AG09319 (cell line): ENCODE measurements at regions not wholly inside any gene's neighbourhood (a gene's known extent, or its start where the extent isn't known, plus 50 kb on each side); places are given as distances from the start of the nearest gene placed in this dataset.
"Not testable (repeated sequence)": the region's sequence is repeated elsewhere in the genome, so short reads cannot be mapped to it uniquely, and the experiment has no call there.

Experiments
- DNase-seq: peaks from one replicate; pipeline ENCODE4 v3.0.0-alpha.2; 2010; ENCODE audit warnings: low read depth; ENCODE audit errors: extremely low read depth
- TF ChIP-seq, protein P1 (sequence below): IDR thresholded peaks from 2 replicates; pipeline ENCODE4 v1.5.1; 2011; ENCODE audit warnings: low read depth, mild to moderate bottlenecking, inconsistent platforms, low read length, moderate library complexity

DNA sequence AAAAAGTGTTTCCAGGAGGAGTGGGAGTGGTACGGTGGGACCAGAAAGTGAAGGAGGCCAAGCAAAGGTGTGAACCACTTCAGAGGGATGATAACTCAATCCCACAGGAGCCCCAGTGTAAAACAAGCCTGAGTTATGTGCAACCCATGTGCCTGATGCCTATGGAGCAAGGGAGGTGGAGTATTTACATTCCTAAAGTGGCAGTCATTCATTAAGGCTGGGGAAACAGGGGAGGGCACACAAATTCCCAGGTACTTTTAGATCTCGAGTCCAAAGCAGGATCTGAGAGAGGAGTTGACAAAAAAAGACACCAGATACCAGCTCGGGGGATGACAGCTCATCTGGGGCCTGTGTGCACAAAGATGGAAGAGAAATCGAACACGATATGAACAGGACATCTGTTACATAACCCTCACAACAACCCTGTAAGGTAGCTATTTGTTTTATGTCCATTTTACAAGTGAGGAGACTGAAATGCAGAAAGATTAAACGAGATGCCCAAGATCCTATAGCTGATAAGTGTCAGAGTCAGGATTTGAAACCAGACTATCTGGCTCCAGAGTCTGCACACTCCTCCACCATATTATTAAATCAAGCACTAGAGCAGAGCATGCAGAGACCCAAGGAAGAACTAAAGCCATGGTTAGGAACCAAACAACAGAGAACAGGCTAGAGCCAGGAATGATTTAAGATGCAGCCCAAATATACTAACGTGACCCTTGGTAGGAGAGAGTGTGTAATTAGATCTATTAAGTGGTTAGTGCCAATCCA, 91.9 kb upstream of the MAPK10 start:
- no peak for DNase-seq
- TF ChIP-seq, protein P1, sequence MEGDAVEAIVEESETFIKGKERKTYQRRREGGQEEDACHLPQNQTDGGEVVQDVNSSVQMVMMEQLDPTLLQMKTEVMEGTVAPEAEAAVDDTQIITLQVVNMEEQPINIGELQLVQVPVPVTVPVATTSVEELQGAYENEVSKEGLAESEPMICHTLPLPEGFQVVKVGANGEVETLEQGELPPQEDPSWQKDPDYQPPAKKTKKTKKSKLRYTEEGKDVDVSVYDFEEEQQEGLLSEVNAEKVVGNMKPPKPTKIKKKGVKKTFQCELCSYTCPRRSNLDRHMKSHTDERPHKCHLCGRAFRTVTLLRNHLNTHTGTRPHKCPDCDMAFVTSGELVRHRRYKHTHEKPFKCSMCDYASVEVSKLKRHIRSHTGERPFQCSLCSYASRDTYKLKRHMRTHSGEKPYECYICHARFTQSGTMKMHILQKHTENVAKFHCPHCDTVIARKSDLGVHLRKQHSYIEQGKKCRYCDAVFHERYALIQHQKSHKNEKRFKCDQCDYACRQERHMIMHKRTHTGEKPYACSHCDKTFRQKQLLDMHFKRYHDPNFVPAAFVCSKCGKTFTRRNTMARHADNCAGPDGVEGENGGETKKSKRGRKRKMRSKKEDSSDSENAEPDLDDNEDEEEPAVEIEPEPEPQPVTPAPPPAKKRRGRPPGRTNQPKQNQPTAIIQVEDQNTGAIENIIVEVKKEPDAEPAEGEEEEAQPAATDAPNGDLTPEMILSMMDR, result no peak

DNA sequence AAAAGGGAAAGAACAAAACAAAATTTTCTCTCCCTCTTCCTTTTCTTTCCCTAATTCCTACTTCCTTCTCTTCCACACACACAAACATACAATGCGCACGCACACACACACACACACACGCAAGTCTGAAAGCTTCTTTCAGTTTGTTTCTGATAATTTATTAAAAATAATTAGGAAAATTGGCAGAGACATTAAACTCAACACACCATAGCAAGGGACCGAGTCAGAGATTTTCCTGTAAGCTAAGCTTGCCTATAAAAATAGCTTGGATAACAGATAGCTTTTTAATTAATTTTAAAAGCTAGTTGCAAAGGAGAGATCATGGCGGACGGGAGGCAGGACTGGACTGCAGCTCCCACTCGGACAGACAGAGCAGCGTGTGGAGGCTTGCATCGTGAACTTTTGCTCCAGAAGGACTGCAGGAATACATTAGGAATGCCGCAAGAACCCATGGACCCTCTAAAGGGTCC, 92.6 kb upstream of the MAPK10 start:
- TF ChIP-seq, protein P1, result no peak
- no peak for DNase-seq

DNA sequence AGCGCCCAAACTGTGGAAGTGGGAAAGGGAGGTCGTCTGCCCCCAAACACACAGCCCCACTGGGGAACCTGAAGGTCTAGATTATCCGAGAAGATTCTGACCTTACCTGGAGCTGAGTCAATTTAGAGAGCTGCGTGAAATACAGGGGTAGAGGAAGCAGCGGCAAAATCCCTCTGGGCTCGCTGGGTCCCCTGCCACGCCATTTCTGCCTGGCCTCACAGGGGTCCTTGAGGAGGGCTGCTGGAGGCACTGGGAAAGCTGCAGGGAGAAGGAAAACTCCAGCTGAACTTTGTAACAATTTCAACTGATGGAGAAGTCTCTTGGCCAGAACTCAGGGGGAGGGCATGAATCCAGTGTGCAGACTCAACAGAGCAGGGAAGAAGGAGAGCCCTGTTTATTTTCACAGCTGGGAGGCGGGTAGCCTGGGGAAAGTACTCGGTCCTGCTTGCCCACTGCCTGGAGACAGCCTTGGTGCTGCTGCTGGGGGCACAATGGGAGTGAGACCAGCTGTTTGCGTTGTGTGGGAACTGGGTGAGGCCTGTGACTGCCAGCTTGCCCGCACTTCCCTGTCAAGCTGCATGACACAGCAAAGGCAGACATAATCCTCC, 93.2 kb upstream of the MAPK10 start:
- no peak for DNase-seq
- TF ChIP-seq, protein P1, result no peak

DNA sequence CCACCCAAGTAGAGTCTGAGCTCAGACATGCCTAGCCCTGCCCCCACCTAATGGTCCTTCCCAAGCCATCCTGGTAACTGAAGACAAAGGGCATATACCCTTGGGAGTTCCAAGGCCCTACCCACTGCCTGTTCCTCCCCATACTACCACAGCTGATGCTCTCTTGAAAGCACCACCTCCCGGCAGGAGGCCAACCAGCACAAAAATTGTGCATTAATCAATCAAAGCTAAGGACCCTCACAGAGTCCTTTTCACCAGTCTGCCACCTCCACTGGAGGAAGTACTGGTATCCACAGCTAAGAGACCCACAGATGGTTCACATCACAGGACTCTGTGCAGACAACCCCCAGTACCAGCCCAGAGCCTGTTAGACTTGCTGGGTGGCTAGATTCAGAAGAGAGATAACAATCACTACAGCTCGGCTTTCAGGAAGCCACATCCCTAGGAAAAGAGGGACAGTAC, 93.8 kb upstream of the MAPK10 start:
- not testable (repeated sequence) for DNase-seq

DNA sequence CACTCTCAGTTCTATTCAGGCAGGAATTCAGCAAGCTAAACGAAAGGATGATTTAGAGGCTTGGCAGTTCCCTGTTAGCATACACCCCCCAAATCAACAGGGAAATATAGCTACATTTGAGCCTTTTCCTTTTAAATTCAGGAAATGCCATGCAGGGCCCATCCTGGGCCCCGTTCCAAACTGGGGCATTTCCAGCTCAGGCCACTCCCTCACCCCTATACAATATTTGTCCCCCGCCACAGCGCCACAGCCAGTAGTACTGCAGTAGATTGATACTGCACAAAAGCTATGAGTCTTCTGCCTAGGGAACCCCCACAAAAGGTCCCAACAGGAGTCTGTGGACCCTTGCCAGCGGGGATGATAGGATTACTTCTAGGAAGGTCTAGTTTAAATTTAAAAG, 102.0 kb upstream of the MAPK10 start:
- TF ChIP-seq, protein P1, result no peak
- no peak for DNase-seq

GRCh38 chr4:86472377-86473019, 112.6 kb upstream of the MAPK10 start:
- no peak for DNase-seq
- TF ChIP-seq, protein P1, result no peak

DNA sequence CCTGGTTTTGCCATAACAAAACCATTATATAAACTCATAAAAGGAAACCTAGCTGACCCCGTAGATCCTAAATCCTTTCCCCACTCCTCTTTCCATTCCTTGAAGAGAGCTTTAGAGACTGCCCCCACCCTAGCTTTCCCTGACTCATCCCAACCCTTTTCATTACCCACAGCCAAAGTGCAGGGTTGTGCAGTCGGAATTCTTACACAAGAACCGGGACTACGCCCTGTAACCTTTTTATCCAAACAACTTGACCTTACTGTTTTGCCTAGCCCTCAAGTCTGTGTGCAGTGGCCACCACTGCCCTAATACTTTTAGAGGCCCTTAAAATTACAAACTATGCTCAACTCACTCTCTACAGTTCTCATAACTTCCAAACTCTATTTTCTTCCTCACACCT, 116.0 kb upstream of the PTPN13 start:
- not testable (repeated sequence) for DNase-seq

DNA sequence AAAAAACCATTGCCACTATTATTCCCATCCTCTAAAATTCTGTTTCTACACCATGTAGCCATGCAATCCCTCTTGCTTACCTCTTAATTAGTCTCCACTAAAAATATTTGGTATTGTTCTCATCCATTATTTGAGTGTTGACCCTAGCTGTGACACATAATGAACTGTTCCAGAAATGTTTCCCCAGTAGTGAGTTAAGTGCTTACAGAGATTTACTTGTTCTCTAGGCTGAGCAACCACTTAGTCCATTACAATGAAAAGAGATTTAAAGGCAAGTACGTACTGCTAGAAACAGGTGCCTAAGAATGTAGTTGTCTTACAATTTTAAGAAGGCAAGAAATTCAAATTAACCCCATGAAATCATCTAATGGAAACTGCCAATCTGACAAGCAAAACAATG, 112.7 kb upstream of the PTPN13 start:
- TF ChIP-seq, protein P1, result no peak
- DNase-seq, result no peak
